ENCODE measurements at regions not wholly inside any gene's neighbourhood (a gene's known extent, or its start where the extent isn't known, plus 50 kb on each side); places are given as distances from the start of the nearest gene placed in this dataset.

- H3K27me3 Mint-ChIP-seq, result no peaks in the 10 kb centered on the region
Measured at GRCh38 chr1:219681876-219682275, 69.0 kb upstream of the ZC3H11B start.

GRCh38 chr1:219676012-219676765 is 63.3 kb upstream of the ZC3H11B start:
- ChIA-PET POLR2A (no interaction called here), CTCF (no interaction called here)
- Histone ChIP-seq H3K4me3 (ENCODE audit: low read length) (no peak overlapping the region), H3K9me3 (ENCODE audit: low read length) (no peaks in the 10 kb centered on the region), H3K27me3 (ENCODE audit: insufficient read depth, low read length, poor library complexity, severe bottlenecking) (no peaks in the 10 kb centered on the region), H3K36me3 (ENCODE audit: insufficient read depth, low read length) (no peaks in the 10 kb centered on the region), H3K27ac (ENCODE audit: low read depth, low read length) (no peak overlapping the region), H3K4me1 (ENCODE audit: insufficient read depth, low read length) (no peaks in the 10 kb centered on the region)
- Mint-ChIP-seq H3K27me3 (peaks cover 0 to 4% of the 10 kb centered on the region in 2 donors), H3K4me1 (no peaks in the 10 kb centered on the region), H3K9me3 (peaks cover 0 to 5% (median 0%) of the 10 kb centered on the region in 5 donors), H3K36me3 (no peaks in the 10 kb centered on the region), H3K4me3 (no peak overlapping the region), H3K27ac (no peak overlapping the region)
- DNase-seq, result no peak

More at GRCh38 chr1:219681876-219682275, 69.0 kb upstream of the ZC3H11B start:
- no peaks in the 10 kb centered on the region for H3K4me1 ChIP-seq (ENCODE audit: insufficient read depth, low read length)
- H3K4me3 ChIP-seq (ENCODE audit: low read length), result no peak overlapping the region
- Mint-ChIP-seq H3K4me1 (no peaks in the 10 kb centered on the region), H3K36me3 (no peaks in the 10 kb centered on the region), H3K9me3 (peaks cover 0 to 9% (median 0%) of the 10 kb centered on the region in 5 donors), H3K4me3 (no peak overlapping the region), H3K27ac (no peak overlapping the region)
- CTCF ChIA-PET, result no interaction called here
- no peak for DNase-seq
- POLR2A ChIA-PET, result no interaction called here
- H3K27ac ChIP-seq (ENCODE audit: low read depth, low read length), result no peak overlapping the region
- no peaks in the 10 kb centered on the region for H3K36me3 ChIP-seq (ENCODE audit: insufficient read depth, low read length)
- H3K27me3 ChIP-seq (ENCODE audit: insufficient read depth, low read length, poor library complexity, severe bottlenecking), result no peaks in the 10 kb centered on the region
- no peaks in the 10 kb centered on the region for H3K9me3 ChIP-seq (ENCODE audit: low read length)

- H3K9me3 ChIP-seq (ENCODE audit: low read length), result no peaks in the 10 kb centered on the region
- POLR2A ChIA-PET, result no interaction called here
- CTCF ChIA-PET, result no interaction called here
- H3K27ac ChIP-seq (ENCODE audit: low read depth, low read length), result no peak overlapping the region
- H3K9me3 Mint-ChIP-seq, result peaks cover 0 to 3% (median 0%) of the 10 kb centered on the region in 5 donors
- H3K36me3 Mint-ChIP-seq, result no peaks in the 10 kb centered on the region
- H3K4me1 ChIP-seq (ENCODE audit: insufficient read depth, low read length), result no peaks in the 10 kb centered on the region
- no peak overlapping the region for H3K4me3 ChIP-seq (ENCODE audit: low read length)
- H3K27me3 ChIP-seq (ENCODE audit: insufficient read depth, low read length, poor library complexity, severe bottlenecking), result no peaks in the 10 kb centered on the region
- no peak overlapping the region for H3K4me3 Mint-ChIP-seq
- no peaks in the 10 kb centered on the region for H3K36me3 ChIP-seq (ENCODE audit: insufficient read depth, low read length)
- H3K27me3 Mint-ChIP-seq, result peaks cover 0 to 9% of the 10 kb centered on the region in 2 donors
- H3K4me1 Mint-ChIP-seq, result no peaks in the 10 kb centered on the region
- DNase-seq, result no peak
- H3K27ac Mint-ChIP-seq, result no peak overlapping the region
Measured at GRCh38 chr1:219670426-219671149, 57.7 kb upstream of the ZC3H11B start.

GRCh38 chr1:219669556-219669955 is 56.7 kb upstream of the ZC3H11B start:
- Histone ChIP-seq H3K4me1 (ENCODE audit: insufficient read depth, low read length) (no peaks in the 10 kb centered on the region), H3K36me3 (ENCODE audit: insufficient read depth, low read length) (no peaks in the 10 kb centered on the region), H3K9me3 (ENCODE audit: low read length) (no peaks in the 10 kb centered on the region), H3K27me3 (ENCODE audit: insufficient read depth, low read length, poor library complexity, severe bottlenecking) (no peaks in the 10 kb centered on the region), H3K4me3 (ENCODE audit: low read length) (no peak overlapping the region), H3K27ac (ENCODE audit: low read depth, low read length) (no peak overlapping the region)
- H3K27ac Mint-ChIP-seq, result no peak overlapping the region
- no peak for DNase-seq
- H3K4me3 Mint-ChIP-seq, result no peak overlapping the region
- H3K9me3 Mint-ChIP-seq, result peaks cover 0 to 3% (median 0%) of the 10 kb centered on the region in 5 donors
- CTCF ChIA-PET, result no interaction called here
- no peaks in the 10 kb centered on the region for H3K4me1 Mint-ChIP-seq
- no peaks in the 10 kb centered on the region for H3K36me3 Mint-ChIP-seq
- POLR2A ChIA-PET, result no interaction called here
- peaks cover 0 to 5% of the 10 kb centered on the region in 2 donors for H3K27me3 Mint-ChIP-seq

GRCh38 chr1:219669042-219669441 is 56.1 kb upstream of the ZC3H11B start:
- Histone ChIP-seq H3K36me3 (ENCODE audit: insufficient read depth, low read length) (no peaks in the 10 kb centered on the region), H3K4me1 (ENCODE audit: insufficient read depth, low read length) (no peaks in the 10 kb centered on the region), H3K4me3 (ENCODE audit: low read length) (no peak overlapping the region), H3K27me3 (ENCODE audit: insufficient read depth, low read length, poor library complexity, severe bottlenecking) (no peaks in the 10 kb centered on the region), H3K9me3 (ENCODE audit: low read length) (no peaks in the 10 kb centered on the region), H3K27ac (ENCODE audit: low read depth, low read length) (no peak overlapping the region)
- Mint-ChIP-seq H3K27me3 (peaks cover 0 to 5% of the 10 kb centered on the region in 2 donors), H3K36me3 (no peaks in the 10 kb centered on the region), H3K4me1 (no peaks in the 10 kb centered on the region), H3K4me3 (no peak overlapping the region), H3K9me3 (peaks cover 0 to 3% (median 0%) of the 10 kb centered on the region in 5 donors), H3K27ac (no peak overlapping the region)
- no peak for DNase-seq
- CTCF ChIA-PET, result no interaction called here
- POLR2A ChIA-PET, result no interaction called here

- no peak overlapping the region for H3K4me3 ChIP-seq (ENCODE audit: low read length)
- no peaks in the 10 kb centered on the region for H3K9me3 ChIP-seq (ENCODE audit: low read length)
- H3K27me3 Mint-ChIP-seq, result peaks cover 0 to 5% of the 10 kb centered on the region in 2 donors
- H3K4me3 Mint-ChIP-seq, result no peak overlapping the region
- H3K36me3 ChIP-seq (ENCODE audit: insufficient read depth, low read length), result no peaks in the 10 kb centered on the region
- ChIA-PET POLR2A (no interaction called here), CTCF (no interaction called here)
- no peaks in the 10 kb centered on the region for H3K36me3 Mint-ChIP-seq
- H3K4me1 Mint-ChIP-seq, result no peaks in the 10 kb centered on the region
- no peaks in the 10 kb centered on the region for H3K27me3 ChIP-seq (ENCODE audit: insufficient read depth, low read length, poor library complexity, severe bottlenecking)
- peaks cover 0 to 3% (median 0%) of the 10 kb centered on the region in 5 donors for H3K9me3 Mint-ChIP-seq
- H3K27ac Mint-ChIP-seq, result no peak overlapping the region
- H3K4me1 ChIP-seq (ENCODE audit: insufficient read depth, low read length), result no peaks in the 10 kb centered on the region
- no peak overlapping the region for H3K27ac ChIP-seq (ENCODE audit: low read depth, low read length)
- DNase-seq, result no peak
Measured at GRCh38 chr1:219668446-219668845, 55.5 kb upstream of the ZC3H11B start.

- no peak for DNase-seq
- Histone ChIP-seq H3K27ac (ENCODE audit: low read depth, low read length) (no peak overlapping the region), H3K36me3 (ENCODE audit: insufficient read depth, low read length) (no peaks in the 10 kb centered on the region), H3K4me1 (ENCODE audit: insufficient read depth, low read length) (no peaks in the 10 kb centered on the region), H3K27me3 (ENCODE audit: insufficient read depth, low read length, poor library complexity, severe bottlenecking) (no peaks in the 10 kb centered on the region), H3K9me3 (ENCODE audit: low read length) (no peaks in the 10 kb centered on the region), H3K4me3 (ENCODE audit: low read length) (no peak overlapping the region)
- CTCF ChIA-PET, result no interaction called here
- no peak overlapping the region for H3K4me3 Mint-ChIP-seq
- H3K9me3 Mint-ChIP-seq, result peaks cover 0 to 3% (median 0%) of the 10 kb centered on the region in 5 donors
- POLR2A ChIA-PET, result no interaction called here
- H3K27me3 Mint-ChIP-seq, result peaks cover 5 to 14% of the 10 kb centered on the region in 2 donors
- no peaks in the 10 kb centered on the region for H3K4me1 Mint-ChIP-seq
- H3K36me3 Mint-ChIP-seq, result no peaks in the 10 kb centered on the region
- no peak overlapping the region for H3K27ac Mint-ChIP-seq
Measured at GRCh38 chr1:219666242-219666641, 53.3 kb upstream of the ZC3H11B start.

GRCh38 chr1:219665089-219665488 is 52.2 kb upstream of the ZC3H11B start:
- ChIA-PET CTCF (no interaction called here), POLR2A (no interaction called here)
- no peak overlapping the region for H3K4me3 ChIP-seq (ENCODE audit: low read length)
- Mint-ChIP-seq H3K9me3 (peaks cover 0 to 3% (median 0%) of the 10 kb centered on the region in 5 donors), H3K36me3 (no peaks in the 10 kb centered on the region), H3K27ac (no peak overlapping the region), H3K27me3 (peaks cover 3 to 21% of the 10 kb centered on the region in 2 donors), H3K4me1 (peaks cover 0 to 4% (median 0%) of the 10 kb centered on the region in 3 donors), H3K4me3 (no peak overlapping the region)
- no peaks in the 10 kb centered on the region for H3K36me3 ChIP-seq (ENCODE audit: insufficient read depth, low read length)
- H3K27me3 ChIP-seq (ENCODE audit: insufficient read depth, low read length, poor library complexity, severe bottlenecking), result no peaks in the 10 kb centered on the region
- DNase-seq, result no peak
- H3K27ac ChIP-seq (ENCODE audit: low read depth, low read length), result no peak overlapping the region
- H3K4me1 ChIP-seq (ENCODE audit: insufficient read depth, low read length), result no peaks in the 10 kb centered on the region
- no peaks in the 10 kb centered on the region for H3K9me3 ChIP-seq (ENCODE audit: low read length)

Measured in CD8-positive, alpha-beta memory T cell (primary cell).